Right atrium auricular region (tissue), 2 donors: ENCODE measurements at regions not wholly inside any gene's neighbourhood (a gene's known extent, or its start where the extent isn't known, plus 50 kb on each side); places are given as distances from the start of the nearest gene placed in this dataset.
"Not testable (repeated sequence)": the region's sequence is repeated elsewhere in the genome, so short reads cannot be mapped to it uniquely, and the experiment has no call there.

Experiments used
- DNase-seq: peaks from one replicate; pipeline ENCODE4 v3.0.0-alpha.2; 2019; ENCODE audit warnings: low spot score
- H3K27ac ChIP-seq, 2 donors: fragments of 200-600 bp; sonication (generic); 1 replicate in 1 of 2; 2 replicates in 1 of 2; pipeline ENCODE4 v1.5.1; 2016 to 2019
- H3K27me3 ChIP-seq, 2 donors: fragments of 200-600 bp; sonication (generic); one replicate each; pipeline versions ENCODE4 v1.5.1 to v1.6.0; 2017 to 2019
- H3K36me3 ChIP-seq: fragments of 200-600 bp; sonication (generic); one replicate; pipeline ENCODE4 v1.5.1; 2016
- H3K4me1 ChIP-seq, 2 donors: fragments of 200-600 bp; sonication (generic); one replicate each; pipeline versions ENCODE4 v1.5.1 to v1.6.0; 2017 to 2019
- H3K4me3 ChIP-seq, 2 donors: fragments of 200-600 bp; sonication (generic); 1 replicate in 1 of 2; 2 replicates in 1 of 2; pipeline ENCODE4 v1.5.1; 2017 to 2019; ENCODE audit warnings: mild to moderate bottlenecking in 1 of 2, moderate library complexity in 1 of 2
- H3K9me3 ChIP-seq, 2 donors: fragments of 200-600 bp; sonication (generic); one replicate each; pipeline ENCODE4 v1.5.1; 2019
- CTCF ChIP-seq, 2 donors: fragments of 200-600 bp; sonication (generic); IDR thresholded peaks; one replicate each; pipeline ENCODE4 v1.5.1; 2019; ENCODE audit warnings: antibody characterized with exemption in 2 of 2

- Histone ChIP-seq H3K4me3 (no peak overlapping the region), H3K27ac (no peak overlapping the region), H3K27me3 (no peaks in the 10 kb centered on the region), H3K36me3 (no peaks in the 10 kb centered on the region), H3K9me3 (no peaks in the 10 kb centered on the region), H3K4me1 (no peaks in the 10 kb centered on the region)
- DNase-seq: no peak
- no peak for TF ChIP-seq CTCF (IDR thresholded peaks at IDR 0.05)
These were observed 70.9 kb upstream of the TNP1 start for GRCh38 chr2:216930716-216931115.

- DNase-seq, H3K36me3 ChIP-seq, H3K4me3 ChIP-seq, H3K9me3 ChIP-seq, H3K27ac ChIP-seq, H3K27me3 ChIP-seq, H3K4me1 ChIP-seq: not testable (repeated sequence)
These were observed 69.5 kb upstream of the TNP1 start for GRCh38 chr2:216929338-216929737.

- no peak overlapping the region for H3K27ac ChIP-seq
- H3K4me1 ChIP-seq: no peaks in the 10 kb centered on the region
- no peaks in the 10 kb centered on the region for H3K36me3 ChIP-seq
- no peak for TF ChIP-seq CTCF (IDR thresholded peaks at IDR 0.05)
- H3K9me3 ChIP-seq: no peaks in the 10 kb centered on the region
- H3K4me3 ChIP-seq: no peak overlapping the region
- no peaks in the 10 kb centered on the region for H3K27me3 ChIP-seq
- no peak for DNase-seq
These were observed 67.3 kb upstream of the TNP1 start for GRCh38 chr2:216927163-216927562.

- no peak for TF ChIP-seq CTCF (IDR thresholded peaks at IDR 0.05)
- Histone ChIP-seq H3K4me1 (no peaks in the 10 kb centered on the region), H3K27me3 (no peaks in the 10 kb centered on the region), H3K36me3 (no peaks in the 10 kb centered on the region), H3K27ac (no peak overlapping the region), H3K4me3 (no peak overlapping the region), H3K9me3 (no peaks in the 10 kb centered on the region)
- DNase-seq: no peak
These were observed 65.9 kb upstream of the TNP1 start for GRCh38 chr2:216925636-216926366.

GRCh38 chr2:216925006-216925405 is 65.1 kb upstream of the TNP1 start:
- Histone ChIP-seq H3K4me3 (no peak overlapping the region), H3K27me3 (no peaks in the 10 kb centered on the region), H3K27ac (no peak overlapping the region), H3K36me3 (no peaks in the 10 kb centered on the region), H3K4me1 (no peaks in the 10 kb centered on the region), H3K9me3 (no peaks in the 10 kb centered on the region)
- no peak for TF ChIP-seq CTCF (IDR thresholded peaks at IDR 0.05)
- DNase-seq: no peak

DNA sequence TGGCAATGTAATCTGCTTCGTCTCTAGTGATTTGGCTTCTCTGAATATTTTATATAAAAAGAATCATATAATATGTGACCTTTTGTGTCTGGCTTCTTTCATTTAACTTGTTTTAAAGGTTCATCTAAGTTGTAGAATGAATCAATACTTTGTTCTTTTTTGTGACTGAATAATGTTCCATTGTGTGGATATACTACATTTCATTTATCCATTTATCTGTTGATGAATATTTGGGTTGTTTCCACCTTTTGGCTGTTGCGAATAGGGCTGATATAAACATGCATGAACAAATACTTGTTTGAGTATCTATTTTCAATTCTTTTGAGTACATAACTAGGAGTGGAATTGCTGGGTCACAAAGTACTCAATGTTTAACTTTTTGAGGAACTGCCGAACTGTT is 63.8 kb upstream of the TNP1 start:
- Histone ChIP-seq H3K27me3 (no peaks in the 10 kb centered on the region), H3K9me3 (no peaks in the 10 kb centered on the region)
- no peak for TF ChIP-seq CTCF (IDR thresholded peaks at IDR 0.05)

More for the DNA sequence above, 63.8 kb upstream of the TNP1 start:
- Histone ChIP-seq H3K4me1 (no peaks in the 10 kb centered on the region), H3K27ac (no peak overlapping the region), H3K36me3 (no peaks in the 10 kb centered on the region), H3K4me3 (no peak overlapping the region)
- DNase-seq: no peak
